ENCODE measurements at regions not wholly inside any gene's neighbourhood (a gene's known extent, or its start where the extent isn't known, plus 50 kb on each side); places are given as distances from the start of the nearest gene placed in this dataset.

GRCh38 chr6:122048570-122048969 lies 350.9 kb upstream of the HSF2 start:
- no peak for TF ChIP-seq CTCF (IDR thresholded peaks at IDR 0.05)
- TF ChIP-seq POLR2A (IDR thresholded peaks at IDR 0.05): no peak

All from ovary (tissue), 3 donors.